HG02571 (cell line): ENCODE measurements at regions not wholly inside any gene's neighbourhood (a gene's known extent, or its start where the extent isn't known, plus 50 kb on each side); places are given as distances from the start of the nearest gene placed in this dataset.
"Not testable (repeated sequence)": the region's sequence is repeated elsewhere in the genome, so short reads cannot be mapped to it uniquely, and the experiment has no call there.

ENCODE experiments used
- ATAC-seq: cut with Tn5 transposase; IDR thresholded peaks from one replicate; pipeline ENCODE4 v1.9.1; 2021; ENCODE audit warnings: mild to moderate bottlenecking, moderate library complexity; ENCODE audit not compliant: unreplicated experiment

DNA sequence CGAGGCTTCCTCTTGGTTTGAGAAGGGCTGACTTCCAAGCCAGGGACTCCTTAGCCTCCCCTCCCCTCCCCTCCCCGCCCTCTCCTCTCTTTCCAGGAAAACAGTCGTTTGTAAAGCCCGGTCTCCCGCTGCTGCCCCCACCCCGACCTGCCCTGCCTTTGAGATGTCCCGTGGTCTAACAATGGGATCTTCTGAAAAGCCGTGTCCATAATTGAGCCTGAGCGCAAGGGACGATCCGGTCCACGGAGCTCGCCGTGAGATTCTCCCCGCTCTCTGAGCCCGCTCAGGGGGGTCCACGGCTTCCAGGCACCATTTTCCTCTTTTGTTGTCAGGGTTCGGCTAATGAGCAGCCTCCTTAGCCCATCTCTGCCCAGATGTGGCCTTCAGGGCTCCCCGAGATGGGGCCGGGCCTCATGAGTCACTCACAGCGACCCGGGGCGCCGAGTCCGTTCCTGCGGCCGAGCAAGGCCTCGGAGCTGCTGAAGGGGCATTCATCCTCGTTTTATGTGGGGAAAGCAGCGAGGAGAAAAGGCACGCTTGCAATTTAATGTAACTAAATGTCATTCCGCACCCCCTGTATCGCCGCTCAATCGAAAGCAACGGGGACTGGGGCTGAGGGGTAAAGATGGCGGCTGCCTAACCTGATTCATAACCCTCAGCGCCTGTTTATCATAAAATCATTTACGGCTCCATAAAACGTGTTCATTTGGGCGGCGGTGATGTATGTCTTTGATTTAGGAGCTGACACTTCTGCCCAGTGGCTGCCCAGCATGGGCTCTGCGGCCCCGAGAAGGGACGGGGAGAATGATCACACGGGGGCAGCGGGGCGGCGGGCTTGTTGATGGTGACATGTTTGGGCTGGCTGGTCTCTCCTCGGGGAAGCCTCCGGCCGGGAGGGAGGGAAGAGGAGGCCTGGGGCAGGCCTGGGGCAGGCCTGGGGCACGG is 232.6 kb upstream of the C1orf174 start:
- ATAC-seq = no peak

- no peak for ATAC-seq
Measured at GRCh38 chr1:4133297-4133938, 233.3 kb upstream of the C1orf174 start.

DNA sequence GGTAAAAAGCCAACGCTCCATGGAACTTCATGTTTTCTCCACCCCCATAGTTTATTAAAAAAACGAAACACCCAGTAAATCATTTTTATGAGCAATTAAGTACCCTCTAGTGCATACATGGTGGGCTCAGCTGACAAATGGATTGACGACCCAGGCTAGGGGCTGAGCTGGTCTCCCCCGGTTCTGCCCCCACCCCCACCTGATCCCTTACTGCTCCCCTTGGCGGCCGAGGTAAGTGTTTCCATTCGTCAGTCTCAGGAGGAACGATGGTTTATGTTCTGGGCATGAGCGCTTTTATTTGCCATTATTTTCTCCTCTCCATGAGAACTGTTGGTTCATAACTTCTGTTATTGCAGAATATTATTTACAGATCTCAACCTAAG is 233.9 kb upstream of the C1orf174 start:
- ATAC-seq = no peak

- ATAC-seq = not testable (repeated sequence)
Measured at GRCh38 chr1:4135853-4136252, 235.8 kb upstream of the C1orf174 start.

- ATAC-seq = no peak
Measured at GRCh38 chr1:4137621-4138415, 237.7 kb upstream of the C1orf174 start.

GRCh38 chr1:4139646-4140045 is 239.6 kb upstream of the C1orf174 start:
- no peak for ATAC-seq

- no peak for ATAC-seq
Measured at GRCh38 chr1:4140241-4140640, 240.2 kb upstream of the C1orf174 start.

GRCh38 chr1:4140821-4141220 is 240.7 kb upstream of the C1orf174 start:
- no peak for ATAC-seq

DNA sequence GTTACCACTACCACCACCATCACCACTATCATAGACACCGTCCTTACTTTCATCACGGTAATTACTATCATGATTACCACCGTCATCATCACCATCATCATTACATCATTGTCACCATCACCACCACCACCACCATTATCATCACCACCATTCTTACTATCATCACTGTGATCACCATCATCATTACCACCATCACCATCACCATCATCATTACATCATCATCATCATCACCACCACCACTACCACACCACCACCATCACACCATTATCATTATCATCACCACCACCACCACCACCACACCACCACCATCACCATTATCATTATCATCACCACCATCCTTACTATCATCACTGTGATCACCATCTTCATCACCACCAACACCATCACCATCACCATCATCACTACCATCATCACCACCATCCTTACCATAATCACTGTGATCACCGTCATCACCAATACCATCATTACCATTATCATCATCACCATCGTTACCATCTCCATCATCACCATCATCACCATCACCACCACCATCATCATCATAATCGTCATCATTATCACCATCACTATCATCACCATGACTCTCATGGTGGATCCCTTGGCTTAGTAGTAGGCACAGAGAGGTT is 244.4 kb upstream of the C1orf174 start:
- no peak for ATAC-seq

DNA sequence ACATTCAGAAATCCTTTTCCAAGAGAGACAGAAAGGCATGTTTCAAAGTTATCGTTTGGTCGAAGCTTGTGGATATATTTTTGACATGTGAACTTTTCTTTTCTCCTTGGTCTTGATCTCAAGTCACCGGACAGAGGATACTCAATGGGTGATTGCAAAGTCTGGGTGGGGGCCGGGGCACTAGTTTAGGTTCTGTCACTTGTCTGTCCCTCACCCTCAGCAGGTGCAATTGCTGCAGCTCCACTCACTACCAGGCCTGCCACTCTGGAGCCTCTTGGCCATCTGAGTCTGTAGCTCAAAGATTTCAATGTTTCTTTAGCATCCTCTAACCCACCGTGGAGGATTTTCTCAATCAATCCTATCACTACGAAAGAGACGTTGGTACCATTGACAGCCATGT is 246.0 kb upstream of the C1orf174 start:
- no peak for ATAC-seq

DNA sequence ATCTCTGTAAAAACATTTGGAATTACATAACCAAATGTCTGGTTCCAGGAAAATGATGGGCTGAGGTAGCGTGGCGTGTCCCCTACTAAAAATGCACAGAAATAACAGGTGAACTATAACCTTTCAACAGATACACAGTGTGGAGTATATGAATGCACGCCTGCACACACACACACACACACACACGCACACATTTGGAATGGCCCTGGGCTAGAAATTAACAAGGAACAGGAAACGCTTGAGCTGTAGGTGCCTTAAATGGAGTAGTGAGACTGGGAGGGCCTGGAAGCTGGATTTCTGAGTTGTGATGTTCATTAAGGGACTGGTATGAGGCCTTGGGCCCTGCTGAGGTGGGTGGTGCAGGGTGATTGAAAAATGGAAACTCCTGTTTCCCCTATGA is 246.5 kb upstream of the C1orf174 start:
- no peak for ATAC-seq

- no peak for ATAC-seq
Measured at GRCh38 chr1:4147509-4147908, 247.4 kb upstream of the C1orf174 start.

DNA sequence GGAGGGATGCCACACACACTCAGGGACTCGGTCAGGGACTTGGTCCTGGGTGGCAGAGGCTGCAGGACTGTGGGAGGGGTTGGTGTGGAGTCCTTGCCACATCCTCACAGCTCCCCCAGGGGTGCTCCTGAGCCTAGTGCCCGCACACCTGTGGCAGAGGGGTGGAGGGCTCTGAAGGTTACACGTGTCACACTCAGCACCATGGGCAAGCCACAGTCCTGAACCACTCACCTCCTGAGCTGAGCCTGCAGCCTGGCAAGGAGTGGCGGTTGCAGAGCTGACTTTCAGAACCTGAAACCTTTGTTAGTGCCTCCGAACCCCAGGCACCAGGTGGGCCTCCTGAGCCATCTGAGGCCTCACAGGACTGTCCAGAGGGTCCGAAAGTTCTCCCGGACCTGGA is 249.2 kb upstream of the C1orf174 start:
- no peak for ATAC-seq

GRCh38 chr1:4149831-4150230 is 249.8 kb upstream of the C1orf174 start:
- no peak for ATAC-seq

DNA sequence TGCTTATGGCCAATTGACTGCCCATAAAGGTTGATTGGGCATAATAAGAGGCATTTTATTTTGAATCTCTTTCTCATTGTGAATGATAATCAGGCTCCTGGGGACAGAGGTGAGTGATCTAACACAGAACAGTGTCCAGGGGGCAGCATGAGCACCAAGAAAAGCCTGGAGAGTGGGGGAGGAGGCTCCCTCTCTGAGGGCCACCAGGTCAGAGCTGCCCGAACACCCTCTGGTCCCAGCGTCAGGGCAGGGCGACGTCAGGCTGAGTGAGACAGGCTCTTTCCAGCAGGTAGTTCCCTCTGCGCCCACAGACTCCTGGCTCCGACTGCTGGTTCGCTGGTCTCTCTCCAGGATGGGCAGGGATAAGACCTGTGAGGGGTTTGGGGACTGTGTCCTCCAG is 250.2 kb upstream of the C1orf174 start:
- ATAC-seq = no peak

DNA sequence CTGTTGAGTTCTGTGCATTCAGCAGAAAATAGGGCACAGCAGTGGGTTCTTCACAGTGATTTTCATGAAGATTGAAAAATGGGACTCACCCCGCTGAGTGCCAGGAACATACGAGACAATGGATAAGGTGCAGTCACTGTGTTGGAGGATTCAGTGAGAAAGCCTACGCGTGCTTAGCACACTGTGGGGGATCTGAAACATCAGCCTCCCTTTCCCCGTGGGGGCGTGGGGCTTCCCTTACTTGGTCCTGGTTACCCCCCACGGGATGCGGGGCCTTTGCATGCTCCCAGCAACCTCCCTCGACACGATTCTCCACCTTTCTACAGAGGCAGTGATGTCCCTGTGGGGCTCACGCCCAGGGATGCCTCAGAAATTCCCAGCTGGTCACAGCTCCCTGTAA is 252.2 kb upstream of the C1orf174 start:
- no peak for ATAC-seq

DNA sequence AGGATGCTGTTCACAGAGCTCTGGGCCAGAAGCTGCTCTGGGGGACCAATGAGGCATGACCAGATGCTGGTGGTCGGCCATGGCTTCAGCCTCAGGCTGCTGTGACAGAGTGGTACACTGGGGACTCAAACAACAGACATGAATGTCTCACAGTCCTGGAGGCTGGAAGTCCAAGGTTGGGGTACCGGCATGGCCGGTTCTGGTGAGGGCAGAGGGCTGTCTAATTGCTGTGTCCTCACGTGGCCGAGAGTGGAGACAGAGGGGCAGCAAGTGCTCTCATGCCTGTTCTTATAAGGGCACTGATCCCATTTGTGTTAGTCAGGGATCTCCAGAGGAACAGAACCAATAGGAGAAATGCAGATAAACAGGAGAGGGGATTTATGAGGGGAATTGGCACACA is 253.5 kb upstream of the C1orf174 start:
- no peak for ATAC-seq

- no peak for ATAC-seq
Measured at GRCh38 chr1:4156241-4156973, 256.3 kb upstream of the C1orf174 start.

DNA sequence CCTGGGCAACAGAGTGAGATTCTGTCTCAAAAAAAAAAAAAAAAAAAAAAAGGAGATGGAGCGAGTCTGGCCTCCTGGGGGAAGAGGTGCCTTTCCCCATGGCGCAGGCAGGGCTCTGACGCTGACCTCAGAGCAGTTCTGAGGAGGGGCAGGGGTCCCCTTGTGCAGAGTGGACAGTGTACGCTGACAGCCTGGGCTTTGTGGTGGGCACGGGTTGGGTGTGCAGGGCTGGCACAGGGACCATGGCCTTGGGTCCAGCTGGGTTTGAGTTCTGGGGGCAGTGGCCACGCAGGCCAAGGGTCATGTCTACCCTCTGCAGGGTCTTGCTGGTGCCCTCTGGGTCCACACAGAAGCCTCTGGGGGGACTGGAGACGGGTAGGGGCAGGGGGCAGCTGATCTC is 260.1 kb upstream of the C1orf174 start:
- no peak for ATAC-seq

DNA sequence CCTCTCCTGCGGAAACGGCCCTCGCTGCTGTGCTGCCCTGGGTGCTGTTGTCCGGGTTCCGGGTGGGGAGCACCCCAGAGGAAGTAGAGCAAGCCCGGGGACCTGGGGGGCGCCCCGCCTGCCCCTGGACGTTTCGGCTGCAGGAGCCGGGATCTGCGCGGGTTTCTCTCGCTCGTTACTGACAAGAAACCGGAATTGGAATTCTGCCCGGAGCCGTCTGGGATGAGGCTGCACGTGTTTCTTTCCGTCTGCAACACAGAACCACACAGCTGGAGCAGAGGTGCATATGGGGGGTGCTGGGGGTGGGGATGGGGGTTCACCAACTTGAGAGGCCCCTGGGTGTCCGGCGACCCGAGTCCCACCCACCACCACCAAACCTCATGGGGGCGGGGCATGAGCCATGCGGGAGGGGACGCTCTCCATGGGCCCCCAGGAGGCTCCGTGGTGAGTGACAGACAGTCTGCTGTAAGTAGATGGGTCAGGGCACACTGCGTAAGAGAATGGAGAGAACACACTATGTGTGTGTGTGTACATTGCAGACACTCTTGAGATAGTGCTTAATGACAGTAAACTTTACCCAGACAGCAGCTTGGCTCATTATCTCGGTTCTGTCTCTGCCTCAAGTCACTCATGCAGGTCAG is 261.4 kb upstream of the C1orf174 start:
- ATAC-seq = no peak
